Vagina (tissue), 2 donors: ENCODE measurements at regions not wholly inside any gene's neighbourhood (a gene's known extent, or its start where the extent isn't known, plus 50 kb on each side); places are given as distances from the start of the nearest gene placed in this dataset.

Source experiments
- DNase-seq, 2 donors: peaks; one replicate each; pipeline ENCODE4 v3.0.0-alpha.2; 2017; ENCODE audit errors: extremely low spot score in 2 of 2
- H3K27ac ChIP-seq: fragments of 200-600 bp; sonication (generic); one replicate; pipeline ENCODE4 v1.5.1; 2019
- H3K27me3 ChIP-seq: fragments of 200-600 bp; sonication (generic); one replicate; pipeline ENCODE4 v1.5.1; 2019
- H3K36me3 ChIP-seq, 2 donors: fragments of 200-600 bp; sonication (generic); one replicate each; pipeline ENCODE4 v1.5.1; 2017 to 2019
- H3K4me1 ChIP-seq: fragments of 200-600 bp; sonication (generic); one replicate; pipeline ENCODE4 v1.5.1; 2019
- H3K4me3 ChIP-seq, 2 donors: fragments of 200-600 bp; sonication (generic); 1 replicate in 1 of 2; 2 replicates in 1 of 2; pipeline ENCODE4 v1.5.1; 2016 to 2019
- H3K9me3 ChIP-seq: fragments of 200-600 bp; sonication (generic); one replicate; pipeline ENCODE4 v1.5.1; 2019
- CTCF ChIP-seq, 3 experiments: fragments of 450-650 bp in 2 of 3; fragments of 200-600 bp in 1 of 3; sonication (generic) in 1 of 3; IDR thresholded peaks; one replicate each; pipeline ENCODE4 v1.5.1; 2017 to 2019; ENCODE audit warnings: antibody characterized with exemption in 3 of 3, mild to moderate bottlenecking in 2 of 3, moderate library complexity in 2 of 3
- POLR2A ChIP-seq, 2 donors: fragments of 450-650 bp; IDR thresholded peaks; one replicate each; pipeline ENCODE4 v1.6.1; 2017; ENCODE audit warnings: antibody characterized with exemption in 2 of 2, mild to moderate bottlenecking in 2 of 2, moderate library complexity in 2 of 2
- POLR2AphosphoS5 ChIP-seq, 2 donors: sonication (generic); formaldehyde crosslinking; IDR thresholded peaks; one replicate each; pipeline ENCODE4 v1.9.0; 2017; ENCODE audit warnings: antibody characterized with exemption in 2 of 2, mild to moderate bottlenecking in 2 of 2, low read depth in 1 of 2; ENCODE audit not compliant: insufficient read depth in 1 of 2
- intact Hi-C: fragments of 100-400 bp; cut with DNase I; formaldehyde crosslinking; loops from one replicate; pipeline ENCODE4 v1.15.1; 2023

DNA sequence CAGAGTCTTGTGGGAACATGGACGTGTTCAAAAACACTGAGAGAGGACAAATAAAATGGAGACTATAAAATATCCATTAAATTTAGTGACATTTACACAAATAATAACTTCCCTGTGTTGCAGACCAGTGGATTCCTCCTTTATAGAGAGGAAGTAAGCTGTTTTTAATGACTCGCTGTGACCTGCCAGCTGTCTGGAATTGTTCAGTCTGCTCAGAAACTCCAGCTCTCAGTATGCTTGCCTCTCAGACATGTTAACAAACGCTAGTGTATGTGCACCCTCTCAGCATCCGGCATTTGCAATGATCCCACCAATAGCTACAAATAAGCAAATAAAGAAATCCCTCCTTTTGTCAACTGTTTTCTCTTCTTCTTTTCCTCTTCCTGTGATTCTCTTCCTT, 158.0 kb upstream of the TCF21 start:
- Histone ChIP-seq H3K9me3 (no peaks in the 10 kb centered on the region), H3K27ac (peak overlapping the region; percentile 8), H3K4me1 (no peaks in the 10 kb centered on the region), H3K4me3 (no peak overlapping the region), H3K36me3 (no peaks in the 10 kb centered on the region), H3K27me3 (no peaks in the 10 kb centered on the region)
- no peak for DNase-seq
- intact Hi-C loops, result no loop called here
- no peak for TF ChIP-seq POLR2AphosphoS5 (IDR thresholded peaks at IDR 0.05; ENCODE audit: insufficient read depth in 1 of 2, low read depth in 1 of 2)
- no peak for TF ChIP-seq POLR2A (IDR thresholded peaks at IDR 0.05)
- TF ChIP-seq CTCF (IDR thresholded peaks at IDR 0.05), result no peak

GRCh38 chr6:133740218-133740617, 148.7 kb upstream of the TCF21 start:
- no peak overlapping the region for H3K4me3 ChIP-seq
- no peaks in the 10 kb centered on the region for H3K27me3 ChIP-seq
- H3K9me3 ChIP-seq, result no peaks in the 10 kb centered on the region
- no peaks in the 10 kb centered on the region for H3K4me1 ChIP-seq
- no peak for DNase-seq
- no peak for TF ChIP-seq POLR2A (IDR thresholded peaks at IDR 0.05)
- TF ChIP-seq CTCF (IDR thresholded peaks at IDR 0.05), result no peak
- no peak for TF ChIP-seq POLR2AphosphoS5 (IDR thresholded peaks at IDR 0.05; ENCODE audit: insufficient read depth in 1 of 2, low read depth in 1 of 2)
- intact Hi-C loops, result no loop called here
- H3K27ac ChIP-seq, result no peak overlapping the region
- H3K36me3 ChIP-seq, result no peaks in the 10 kb centered on the region

- intact Hi-C loops, result no loop called here
- DNase-seq, result no peak
- H3K36me3 ChIP-seq, result no peaks in the 10 kb centered on the region
- H3K9me3 ChIP-seq, result no peaks in the 10 kb centered on the region
- H3K4me1 ChIP-seq, result no peaks in the 10 kb centered on the region
- H3K27ac ChIP-seq, result no peak overlapping the region
- no peak overlapping the region for H3K4me3 ChIP-seq
- no peak for TF ChIP-seq POLR2AphosphoS5 (IDR thresholded peaks at IDR 0.05; ENCODE audit: insufficient read depth in 1 of 2, low read depth in 1 of 2)
- TF ChIP-seq CTCF (IDR thresholded peaks at IDR 0.05), result no peak
- no peak for TF ChIP-seq POLR2A (IDR thresholded peaks at IDR 0.05)
- H3K27me3 ChIP-seq, result no peaks in the 10 kb centered on the region
Measured at GRCh38 chr6:133740816-133741215, 148.1 kb upstream of the TCF21 start.

DNA sequence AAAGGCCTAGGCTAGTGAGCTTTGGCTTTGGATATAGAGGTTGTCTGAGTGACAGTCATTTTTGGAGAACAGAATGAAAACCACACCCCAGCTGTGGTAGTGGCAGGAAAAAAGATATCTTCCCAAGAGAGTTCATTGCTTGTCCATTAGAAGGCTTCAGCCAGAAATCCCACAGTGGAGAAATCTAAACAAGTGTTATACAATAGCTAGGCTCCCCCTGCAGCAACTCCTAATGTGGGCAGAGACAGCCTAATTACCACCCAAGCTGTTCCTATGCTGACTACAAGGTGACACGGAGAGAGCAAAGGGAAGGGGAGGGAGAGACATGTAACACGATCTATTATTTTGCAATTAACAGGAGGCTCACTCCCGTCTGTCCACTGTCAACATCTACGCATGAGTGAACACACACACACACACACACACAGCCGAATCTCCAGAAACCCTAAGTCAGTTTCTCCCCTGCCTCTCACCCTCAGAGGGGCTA, 147.5 kb upstream of the TCF21 start:
- H3K36me3 ChIP-seq, result no peaks in the 10 kb centered on the region
- no peak for DNase-seq
- no peak for TF ChIP-seq CTCF (IDR thresholded peaks at IDR 0.05)
- TF ChIP-seq POLR2AphosphoS5 (IDR thresholded peaks at IDR 0.05; ENCODE audit: insufficient read depth in 1 of 2, low read depth in 1 of 2), result no peak
- no peak for TF ChIP-seq POLR2A (IDR thresholded peaks at IDR 0.05)
- no peak overlapping the region for H3K4me3 ChIP-seq
- H3K27ac ChIP-seq, result no peak overlapping the region
- H3K9me3 ChIP-seq, result no peaks in the 10 kb centered on the region
- intact Hi-C loops, result no loop called here
- no peaks in the 10 kb centered on the region for H3K4me1 ChIP-seq
- no peaks in the 10 kb centered on the region for H3K27me3 ChIP-seq

DNA sequence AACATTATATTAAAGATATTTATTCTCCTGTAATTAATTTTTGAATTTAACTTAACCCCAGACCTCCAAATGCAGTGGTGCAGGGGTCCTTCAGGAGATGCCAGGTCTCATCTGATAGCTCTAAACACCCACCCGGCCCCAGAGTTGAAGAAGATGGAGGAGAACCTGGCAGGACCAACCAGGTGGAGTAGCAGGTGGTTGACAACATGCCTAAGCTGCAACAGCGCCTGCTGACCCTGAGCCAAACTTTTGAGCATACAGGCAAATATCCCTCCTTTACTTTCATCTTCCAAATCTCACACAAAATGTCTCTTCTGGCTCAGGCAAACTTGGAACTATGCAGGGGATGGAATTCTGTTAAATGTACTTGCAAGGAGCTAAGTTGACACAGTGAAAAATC, 145.3 kb upstream of the TCF21 start:
- H3K4me3 ChIP-seq, result no peak overlapping the region
- no peak overlapping the region for H3K27ac ChIP-seq
- no peaks in the 10 kb centered on the region for H3K36me3 ChIP-seq
- no peaks in the 10 kb centered on the region for H3K27me3 ChIP-seq
- DNase-seq, result no peak
- H3K4me1 ChIP-seq, result no peaks in the 10 kb centered on the region
- H3K9me3 ChIP-seq, result no peaks in the 10 kb centered on the region
- TF ChIP-seq CTCF (IDR thresholded peaks at IDR 0.05), result no peak
- TF ChIP-seq POLR2A (IDR thresholded peaks at IDR 0.05), result no peak
- no peak for TF ChIP-seq POLR2AphosphoS5 (IDR thresholded peaks at IDR 0.05; ENCODE audit: insufficient read depth in 1 of 2, low read depth in 1 of 2)
- intact Hi-C loops, result no loop called here
